ENCODE measurements at regions not wholly inside any gene's neighbourhood (a gene's known extent, or its start where the extent isn't known, plus 50 kb on each side); places are given as distances from the start of the nearest gene placed in this dataset.

GRCh38 chr10:130761788-130762301 lies 549.7 kb downstream of the TCERG1L start:
- Histone ChIP-seq H3K56ac (ENCODE audit: extremely low read depth, insufficient read depth, low read length) (no peak overlapping the region), H3K4ac (ENCODE audit: low read depth, low read length) (no peak overlapping the region), H4K20me1 (ENCODE audit: insufficient read depth, low read length) (no peaks in the 10 kb centered on the region), H3K23ac (ENCODE audit: low read depth, low read length) (no peak overlapping the region), H3K4me3 (ENCODE audit: insufficient read depth, low read depth, low read length) (no peak overlapping the region), H3K9ac (ENCODE audit: low read depth, low read length) (no peak overlapping the region), H2BK5ac (ENCODE audit: low read depth, low read length, poor library complexity, severe bottlenecking) (no peak overlapping the region), H3K18ac (ENCODE audit: low read depth, low read length) (no peak overlapping the region), H3K36me3 (ENCODE audit: control insufficient read depth, insufficient read depth, low read length) (no peaks in the 10 kb centered on the region), H4K8ac (ENCODE audit: low read depth in 2 of 2, low read length in 2 of 2) (no peak overlapping the region), H2AFZ (replicated peaks; ENCODE audit: low read length, poor library complexity) (no peak overlapping the region), H4K91ac (ENCODE audit: insufficient read depth, low read depth, low read length) (no peak overlapping the region), H2BK15ac (ENCODE audit: low read depth, low read length) (no peak overlapping the region), H4K5ac (ENCODE audit: low read depth, low read length) (no peak overlapping the region), H3K9me3 (ENCODE audit: control insufficient read depth, insufficient read depth, low read length) (peaks cover 57% of the 10 kb centered on the region), H3K4me1 (ENCODE audit: control insufficient read depth, insufficient read depth, low read length) (no peaks in the 10 kb centered on the region), H2AK9ac (replicated peaks; ENCODE audit: low read depth, low read length, poor library complexity) (no peak overlapping the region), H3K79me1 (ENCODE audit: low read depth in 1 of 2, low read length in 2 of 2) (no peaks in the 10 kb centered on the region), H2BK120ac (ENCODE audit: low read depth, low read length) (no peak overlapping the region), H2AK5ac (ENCODE audit: low read depth, low read length) (no peak overlapping the region), H2BK20ac (ENCODE audit: low read depth, low read length) (no peak overlapping the region), H3K4me2 (ENCODE audit: low read depth, low read length) (no peak overlapping the region), H3K27ac (ENCODE audit: insufficient read depth, low read length) (no peak overlapping the region), H3K27me3 (ENCODE audit: control insufficient read depth, insufficient read depth, low read length) (no peaks in the 10 kb centered on the region), H3K9me1 (ENCODE audit: insufficient read depth, low read length) (no peaks in the 10 kb centered on the region), H3K14ac (replicated peaks; ENCODE audit: low read depth, low read length) (no peak overlapping the region)
- no peak for TF ChIP-seq CTCF (conservative IDR thresholded peaks at IDR 0.05; ENCODE audit: low read depth, low read length)
- no peak for TF ChIP-seq MAFK (IDR thresholded peaks at IDR 0.05; ENCODE audit: low read depth, low read length)
- no peak for TF ChIP-seq NFE2L2 (IDR thresholded peaks at IDR 0.05; ENCODE audit: low read depth, low read length)
- no peak for TF ChIP-seq ELK1 (IDR thresholded peaks at IDR 0.05; ENCODE audit: borderline replicate concordance, low read depth, low read length)
- no CpG with 5 or more reads among the region's 13 CpGs for WGBS, 2 experiments (ENCODE audit: extremely low coverage in 2 of 2, insufficient read length in 1 of 2)
- intact Hi-C loops (cut with micrococcal nuclease) (no loop called here), in situ Hi-C loops (cut with MboI; ENCODE audit: low sequenced_read_pairs) (no loop called here), dilution Hi-C loops (cut with HindIII; ENCODE audit: low sequenced_read_pairs, unreplicated experiment) (no loop called here)
- no peak for ATAC-seq (ENCODE audit: low read depth)
- POLR2A ChIA-PET (ENCODE audit: unreplicated experiment), result no interaction called here
- CTCF ChIA-PET, result no interaction called here
- DNase-seq, result no peak
- BruUV-seq (replicated peaks), result no TSS peak
